Fibroblast of lung (primary cell): ENCODE measurements at regions not wholly inside any gene's neighbourhood (a gene's known extent, or its start where the extent isn't known, plus 50 kb on each side); places are given as distances from the start of the nearest gene placed in this dataset.
"Not testable (repeated sequence)": the region's sequence is repeated elsewhere in the genome, so short reads cannot be mapped to it uniquely, and the experiment has no call there.

Source experiments
- DNase-seq, 2 donors: peaks; one replicate each; pipeline versions ENCODE4 v3.0.0 to v3.0.0-alpha.2; 2010; ENCODE audit warnings: low read depth in 2 of 2
- H2AFZ ChIP-seq: 2 replicates; pipeline ENCODE4 v1.5.1; 2012; ENCODE audit warnings: low read length, control low read depth, inconsistent platforms
- H3K27ac ChIP-seq: 2 replicates; pipeline ENCODE4 v1.5.1; 2011; ENCODE audit warnings: low read length, control low read depth; ENCODE audit not compliant: insufficient read depth
- H3K27me3 ChIP-seq: 2 replicates; pipeline ENCODE4 v1.5.1; 2011; ENCODE audit warnings: mild to moderate bottlenecking, low read length; ENCODE audit not compliant: control insufficient read depth, insufficient read depth
- H3K36me3 ChIP-seq: 2 replicates; pipeline ENCODE4 v1.5.1; 2011; ENCODE audit warnings: low read length; ENCODE audit not compliant: control insufficient read depth, insufficient read depth
- H3K4me1 ChIP-seq: 2 replicates; pipeline ENCODE4 v1.5.1; 2011; ENCODE audit warnings: low read length; ENCODE audit not compliant: control insufficient read depth, insufficient read depth; ENCODE audit errors: extremely low read depth
- H3K4me2 ChIP-seq: 2 replicates; pipeline ENCODE4 v1.5.1; 2011; ENCODE audit warnings: low read length, control low read depth; ENCODE audit not compliant: insufficient read depth; ENCODE audit errors: extremely low read depth
- H3K4me3 ChIP-seq, 4 experiments: fragments of 200-600 bp in 1 of 4; sonication (generic) in 1 of 4; replicated peaks in 1 of 4; 2 replicates each; pipeline ENCODE4 v1.5.1; 2011 to 2016; ENCODE audit warnings: low read length in 4 of 4, low read depth in 3 of 4, mild to moderate bottlenecking in 3 of 4, control low read depth in 2 of 4, inconsistent platforms in 1 of 4, mixed read lengths in 1 of 4; ENCODE audit not compliant: insufficient read depth in 1 of 4; ENCODE audit errors: control extremely low read depth in 1 of 4
- H3K79me2 ChIP-seq: 2 replicates; pipeline ENCODE4 v1.5.1; 2012; ENCODE audit warnings: mild to moderate bottlenecking, low read length, inconsistent platforms; ENCODE audit not compliant: control insufficient read depth, insufficient read depth
- H3K9ac ChIP-seq: 2 replicates; pipeline ENCODE4 v1.5.1; 2011; ENCODE audit warnings: mild to moderate bottlenecking, low read length, control low read depth; ENCODE audit not compliant: insufficient read depth
- H3K9me3 ChIP-seq: 2 replicates; pipeline ENCODE4 v1.5.1; 2012; ENCODE audit warnings: low read depth, low read length; ENCODE audit not compliant: control insufficient read depth, insufficient read depth
- H4K20me1 ChIP-seq: 2 replicates; pipeline ENCODE4 v1.5.1; 2011; ENCODE audit warnings: low read length; ENCODE audit not compliant: control insufficient read depth, insufficient read depth; ENCODE audit errors: extremely low read depth
- CTCF ChIP-seq, 2 donors: IDR thresholded peaks in 1 of 2; conservative IDR thresholded peaks in 1 of 2; 1 replicate in 1 of 2; 2 replicates in 1 of 2; pipeline ENCODE4 v1.5.1; 2011 to 2012; ENCODE audit warnings: low read length in 2 of 2, control low read depth in 1 of 2, inconsistent platforms in 1 of 2, low read depth in 1 of 2, mild to moderate bottlenecking in 1 of 2
- EZH2 ChIP-seq: IDR thresholded peaks from 2 replicates; pipeline ENCODE4 v1.5.1; 2012; ENCODE audit warnings: low read length, control low read depth, mild to moderate bottlenecking; ENCODE audit errors: missing control alignments

- H3K9me3 ChIP-seq = peaks cover 2% of the 10 kb centered on the region
- H3K9ac ChIP-seq = no peak overlapping the region
- no peak for DNase-seq
- no peaks in the 10 kb centered on the region for H4K20me1 ChIP-seq
- no peaks in the 10 kb centered on the region for H3K27me3 ChIP-seq
- no peaks in the 10 kb centered on the region for H3K79me2 ChIP-seq
- no peak for TF ChIP-seq EZH2
- TF ChIP-seq CTCF (conservative IDR thresholded peaks at IDR 0.05 in 1 of 2, IDR thresholded peaks at IDR 0.05 in 1 of 2; ENCODE audit: low read depth in 1 of 2, low read length in 2 of 2) = no peak
- H3K36me3 ChIP-seq = no peaks in the 10 kb centered on the region
- H3K4me1 ChIP-seq = no peaks in the 10 kb centered on the region
- no peak overlapping the region for H3K27ac ChIP-seq
- H2AFZ ChIP-seq = no peak overlapping the region
- no peak overlapping the region for H3K4me2 ChIP-seq
- no peak overlapping the region for H3K4me3 ChIP-seq
Measured at GRCh38 chr6:168841609-168842278, 400.8 kb downstream of the SMOC2 start.

- H3K4me3 ChIP-seq, H4K20me1 ChIP-seq, H3K36me3 ChIP-seq, DNase-seq, H3K79me2 ChIP-seq, H2AFZ ChIP-seq, H3K4me1 ChIP-seq, H3K9ac ChIP-seq, H3K4me2 ChIP-seq, H3K27me3 ChIP-seq, H3K9me3 ChIP-seq, H3K27ac ChIP-seq: not testable (repeated sequence)
Measured at GRCh38 chr6:168840932-168841331, 399.9 kb downstream of the SMOC2 start.

GRCh38 chr6:168840299-168840698 lies 399.3 kb downstream of the SMOC2 start:
- not testable (repeated sequence) for H3K9ac ChIP-seq

GRCh38 chr6:168838037-168838399 lies 397.0 kb downstream of the SMOC2 start:
- H3K9ac ChIP-seq = no peak overlapping the region
- H3K27me3 ChIP-seq = no peaks in the 10 kb centered on the region
- no peak overlapping the region for H3K27ac ChIP-seq
- peaks cover 2% of the 10 kb centered on the region for H3K9me3 ChIP-seq
- no peak overlapping the region for H3K4me3 ChIP-seq
- no peak for DNase-seq
- no peaks in the 10 kb centered on the region for H4K20me1 ChIP-seq
- H3K36me3 ChIP-seq = no peaks in the 10 kb centered on the region
- no peak overlapping the region for H3K4me2 ChIP-seq
- H2AFZ ChIP-seq = no peak overlapping the region
- H3K4me1 ChIP-seq = no peaks in the 10 kb centered on the region
- H3K79me2 ChIP-seq = no peaks in the 10 kb centered on the region
- no peak for TF ChIP-seq EZH2
- no peak for TF ChIP-seq CTCF (conservative IDR thresholded peaks at IDR 0.05 in 1 of 2, IDR thresholded peaks at IDR 0.05 in 1 of 2; ENCODE audit: low read depth in 1 of 2, low read length in 2 of 2)

More at GRCh38 chr6:168840299-168840698, 399.3 kb downstream of the SMOC2 start:
- H4K20me1 ChIP-seq, H3K4me1 ChIP-seq, H3K4me3 ChIP-seq, H3K27ac ChIP-seq, H3K4me2 ChIP-seq, H3K79me2 ChIP-seq, H2AFZ ChIP-seq, H3K9me3 ChIP-seq, DNase-seq, H3K36me3 ChIP-seq, H3K27me3 ChIP-seq: not testable (repeated sequence)
